Stomach (tissue), 4 donors: ENCODE measurements at regions not wholly inside any gene's neighbourhood (a gene's known extent, or its start where the extent isn't known, plus 50 kb on each side); places are given as distances from the start of the nearest gene placed in this dataset.

Source experiments
- CTCF ChIP-seq, 7 experiments: fragments of 450-650 bp in 4 of 7; fragments of 200-600 bp in 3 of 7; sonication (generic) in 3 of 7; IDR thresholded peaks; one replicate each; pipeline ENCODE4 v1.5.1; 2016 to 2019; ENCODE audit warnings: antibody characterized with exemption in 7 of 7, control low read depth in 2 of 7, mild to moderate bottlenecking in 1 of 7
- EP300 ChIP-seq: sonication (generic); formaldehyde crosslinking; IDR thresholded peaks from one replicate; pipeline ENCODE4 v1.6.1; 2017; ENCODE audit warnings: antibody characterized with exemption
- POLR2A ChIP-seq, 4 donors: fragments of 450-650 bp; IDR thresholded peaks; one replicate each; pipeline ENCODE4 v1.6.1; 2016; ENCODE audit warnings: antibody characterized with exemption in 4 of 4, control low read depth in 2 of 4, mild to moderate bottlenecking in 1 of 4, moderate library complexity in 1 of 4
- POLR2AphosphoS5 ChIP-seq, 3 donors: sonication (generic); formaldehyde crosslinking; IDR thresholded peaks; one replicate each; pipeline ENCODE4 v1.6.1; 2016; ENCODE audit warnings: antibody characterized with exemption in 3 of 3

GRCh38 chr12:78579846-78580245, 284.7 kb upstream of the SYT1 start:
- TF ChIP-seq CTCF (IDR thresholded peaks at IDR 0.05) (no peak), POLR2AphosphoS5 (IDR thresholded peaks at IDR 0.05) (no peak), EP300 (no peak), POLR2A (IDR thresholded peaks at IDR 0.05) (no peak)
